Erythroblast (primary cell): ENCODE measurements at regions not wholly inside any gene's neighbourhood (a gene's known extent, or its start where the extent isn't known, plus 50 kb on each side); places are given as distances from the start of the nearest gene placed in this dataset.

Experiments used
- GATA1 ChIP-seq: IDR thresholded peaks from 2 replicates; pipeline ENCODE4 v1.6.1; 2011; ENCODE audit warnings: low read depth, mild to moderate bottlenecking, control low read depth, low read length, moderate library complexity
- POLR2A ChIP-seq: IDR thresholded peaks from 2 replicates; pipeline ENCODE4 v1.6.1; 2011; ENCODE audit warnings: mild to moderate bottlenecking, low read length

- TF ChIP-seq POLR2A (no peak), GATA1 (no peak)
Measured at GRCh38 chr6:166045860-166046200, 121.8 kb downstream of the TBXT start.
